B cell (primary cell): ENCODE measurements at regions not wholly inside any gene's neighbourhood (a gene's known extent, or its start where the extent isn't known, plus 50 kb on each side); places are given as distances from the start of the nearest gene placed in this dataset.
"Not testable (repeated sequence)": the region's sequence is repeated elsewhere in the genome, so short reads cannot be mapped to it uniquely, and the experiment has no call there.

Source experiments
- ATAC-seq: fragments of 200-7000 bp; cut with Tn5 transposase; one replicate; pipeline ENCODE4 v1.10.0; 2021; ENCODE audit warnings: low read depth, mild to moderate bottlenecking, moderate number of reproducible peaks, moderate library complexity
- CTCF ChIA-PET: fragments of 350-600 bp; sonication (Branson Sonifier 250); formaldehyde crosslinking; loops from one replicate; lab custom pipeline; 2021; ENCODE audit warnings: antibody characterized with exemption, inconsistent platforms; lab: Charles Lee
- POLR2A ChIA-PET: fragments of 350-600 bp; sonication (Branson Sonifier 250); formaldehyde crosslinking; loops from one replicate; lab custom pipeline; 2021; ENCODE audit warnings: antibody characterized with exemption; lab: Charles Lee
- DNase-seq: peaks from one replicate; pipeline ENCODE4 v3.0.0; 2013
- H2AFZ ChIP-seq: 2 replicates; pipeline ENCODE4 v1.6.1; 2012; ENCODE audit warnings: mild to moderate bottlenecking, low read depth, low read length; ENCODE audit not compliant: insufficient read depth, poor library complexity, severe bottlenecking
- H3K27ac ChIP-seq, 2 donors: 1 replicate in 1 of 2; 2 replicates in 1 of 2; pipeline ENCODE4 v1.5.1; 2012 to 2013; ENCODE audit warnings: low read length in 2 of 2, mild to moderate bottlenecking in 2 of 2, moderate library complexity in 1 of 2
- H3K27me3 ChIP-seq, 4 experiments: fragments of 200-600 bp in 1 of 4; sonication (generic) in 1 of 4; replicated peaks in 1 of 4; 1 replicate in 2 of 4; 2 replicates in 2 of 4; pipeline versions ENCODE4 v1.6.1 to v1.7.0; 2013 to 2016; ENCODE audit warnings: low read length in 3 of 4, mild to moderate bottlenecking in 2 of 4, mixed read lengths in 1 of 4, moderate library complexity in 1 of 4; ENCODE audit not compliant: insufficient read depth in 4 of 4, control insufficient read depth in 3 of 4; ENCODE audit errors: control extremely low read depth in 1 of 4
- H3K36me3 ChIP-seq, 2 experiments: replicated peaks in 1 of 2; 1 replicate in 1 of 2; 2 replicates in 1 of 2; pipeline versions ENCODE4 v1.6.1 to v1.7.1; 2013; ENCODE audit warnings: low read length in 1 of 2; ENCODE audit not compliant: insufficient read depth in 2 of 2, control insufficient read depth in 1 of 2; ENCODE audit errors: control extremely low read depth in 1 of 2, extremely low read depth in 1 of 2
- H3K4me1 ChIP-seq, 2 donors: fragments of 200-600 bp in 1 of 2; sonication (generic) in 1 of 2; 1 replicate in 1 of 2; 2 replicates in 1 of 2; pipeline versions ENCODE4 v1.5.1 to v1.6.1; 2013 to 2017; ENCODE audit warnings: low read length in 2 of 2; ENCODE audit not compliant: control insufficient read depth in 2 of 2, insufficient read depth in 2 of 2
- H3K4me2 ChIP-seq: replicated peaks from 2 replicates; pipeline ENCODE3; 2012; ENCODE audit warnings: mild to moderate bottlenecking, low read depth, low read length; ENCODE audit not compliant: poor library complexity, severe bottlenecking
- H3K4me3 ChIP-seq, 5 experiments: fragments of 200-600 bp in 1 of 5; sonication (generic) in 1 of 5; 1 replicate in 3 of 5; 2 replicates in 2 of 5; pipeline versions ENCODE4 v1.5.1 to v1.7.0; 2011 to 2016; ENCODE audit warnings: low read length in 4 of 5, mild to moderate bottlenecking in 4 of 5, low read depth in 2 of 5, control low read depth in 1 of 5, moderate library complexity in 1 of 5; ENCODE audit not compliant: insufficient read depth in 1 of 5; ENCODE audit errors: control extremely low read depth in 1 of 5, extremely low read depth in 1 of 5
- H3K79me2 ChIP-seq: fragments of 200-600 bp; sonication (generic); one replicate; pipeline ENCODE4 v1.6.0; 2016; ENCODE audit warnings: low read length; ENCODE audit not compliant: control insufficient read depth, insufficient read depth
- H3K9ac ChIP-seq: fragments of 200-600 bp; sonication (generic); 2 replicates; pipeline ENCODE4 v1.6.1; 2017; ENCODE audit warnings: mild to moderate bottlenecking, low read length, moderate library complexity
- H3K9me3 ChIP-seq, 3 donors: one replicate each; pipeline versions ENCODE4 v1.6.1 to v1.7.1; 2013; ENCODE audit warnings: low read length in 2 of 3; ENCODE audit not compliant: control insufficient read depth in 2 of 3, insufficient read depth in 1 of 3; ENCODE audit errors: control extremely low read depth in 1 of 3
- H4K20me1 ChIP-seq: 2 replicates; pipeline ENCODE4 v1.6.0; 2012; ENCODE audit warnings: mild to moderate bottlenecking, low read length; ENCODE audit not compliant: insufficient read depth, control insufficient read depth, poor library complexity, severe bottlenecking
- H3K27ac Mint-ChIP-seq: one replicate; pipeline ENCODE4 v1.8.0; 2021; ENCODE audit warnings: mixed read lengths
- H3K27me3 Mint-ChIP-seq: one replicate; pipeline ENCODE4 v1.8.0; 2021; ENCODE audit warnings: mixed read lengths
- H3K4me1 Mint-ChIP-seq: one replicate; pipeline ENCODE4 v1.8.0; 2021; ENCODE audit warnings: mixed read lengths
- H3K4me3 Mint-ChIP-seq: one replicate; pipeline ENCODE4 v1.8.0; 2021; ENCODE audit warnings: mixed read lengths
- H3K9me3 Mint-ChIP-seq: one replicate; pipeline ENCODE4 v1.8.0; 2022; ENCODE audit warnings: mixed read lengths; ENCODE audit not compliant: insufficient read depth
- EZH2 ChIP-seq: IDR thresholded peaks from 2 replicates; pipeline ENCODE4 v1.6.1; 2012; ENCODE audit warnings: borderline replicate concordance, low read depth, mild to moderate bottlenecking, moderate library complexity, low read length; ENCODE audit not compliant: insufficient read depth, poor library complexity, severe bottlenecking
- WGBS: methylation state at CpG from one replicate; pipeline ENCODE4 v1.1.5; 2013; ENCODE audit warnings: missing lambda C conversion rate; ENCODE audit not compliant: insufficient coverage; 5-methylcytosine and 5-hydroxymethylcytosine counted together
- intact Hi-C: fragments of 100-400 bp; cut with micrococcal nuclease; formaldehyde crosslinking; loops from one replicate; pipeline ENCODE4 v1.10.0; 2022
- TF ChIP-seq, protein P1 (sequence below): fragments of 200-600 bp; IDR thresholded peaks from one replicate; pipeline ENCODE4 v1.8.0; 2022; ENCODE audit warnings: antibody characterized with exemption, mild to moderate bottlenecking

DNA sequence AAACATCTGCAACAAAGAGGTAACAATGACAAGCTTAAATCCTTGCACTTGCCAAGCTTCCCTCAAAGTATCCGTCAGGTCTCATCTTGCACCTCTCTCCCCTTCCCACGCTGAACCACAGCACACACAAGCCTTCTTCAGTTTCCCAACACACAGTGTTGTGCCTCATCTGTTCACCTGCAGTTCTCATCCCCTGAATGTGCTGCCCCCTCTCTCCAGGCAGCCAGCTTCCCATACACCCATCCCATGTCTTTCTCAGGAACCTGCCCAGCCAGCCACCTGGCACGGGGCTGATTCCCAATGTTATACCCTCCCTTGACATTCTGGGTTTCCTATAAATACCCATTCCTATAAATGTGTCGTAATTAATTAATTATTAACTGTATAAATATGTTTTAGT, 314.8 kb downstream of the PRELID2 start:
- no peak overlapping the region for H3K27ac ChIP-seq
- peaks cover 0 to 8% (median 0%) of the 10 kb centered on the region in 3 donors for H3K9me3 ChIP-seq
- H3K4me3 ChIP-seq: no peak overlapping the region
- ATAC-seq: no peak
- H3K4me1 ChIP-seq: no peaks in the 10 kb centered on the region
- ChIA-PET CTCF (no interaction called here), POLR2A (no interaction called here)
- peaks cover 4% of the 10 kb centered on the region for H3K9me3 Mint-ChIP-seq
- no peak overlapping the region for H3K9ac ChIP-seq
- no peaks in the 10 kb centered on the region for H3K36me3 ChIP-seq
- H2AFZ ChIP-seq: no peak overlapping the region
- DNase-seq: no peak
- intact Hi-C loops: no loop called here
- H3K4me2 ChIP-seq: no peak overlapping the region
- no peaks in the 10 kb centered on the region for H3K4me1 Mint-ChIP-seq
- no peak overlapping the region for H3K27ac Mint-ChIP-seq
- 92% methylated on average over 2 of the region's 4 CpGs for WGBS
- no peaks in the 10 kb centered on the region for H3K27me3 Mint-ChIP-seq
- no peaks in the 10 kb centered on the region for H3K27me3 ChIP-seq
- TF ChIP-seq, protein P1, sequence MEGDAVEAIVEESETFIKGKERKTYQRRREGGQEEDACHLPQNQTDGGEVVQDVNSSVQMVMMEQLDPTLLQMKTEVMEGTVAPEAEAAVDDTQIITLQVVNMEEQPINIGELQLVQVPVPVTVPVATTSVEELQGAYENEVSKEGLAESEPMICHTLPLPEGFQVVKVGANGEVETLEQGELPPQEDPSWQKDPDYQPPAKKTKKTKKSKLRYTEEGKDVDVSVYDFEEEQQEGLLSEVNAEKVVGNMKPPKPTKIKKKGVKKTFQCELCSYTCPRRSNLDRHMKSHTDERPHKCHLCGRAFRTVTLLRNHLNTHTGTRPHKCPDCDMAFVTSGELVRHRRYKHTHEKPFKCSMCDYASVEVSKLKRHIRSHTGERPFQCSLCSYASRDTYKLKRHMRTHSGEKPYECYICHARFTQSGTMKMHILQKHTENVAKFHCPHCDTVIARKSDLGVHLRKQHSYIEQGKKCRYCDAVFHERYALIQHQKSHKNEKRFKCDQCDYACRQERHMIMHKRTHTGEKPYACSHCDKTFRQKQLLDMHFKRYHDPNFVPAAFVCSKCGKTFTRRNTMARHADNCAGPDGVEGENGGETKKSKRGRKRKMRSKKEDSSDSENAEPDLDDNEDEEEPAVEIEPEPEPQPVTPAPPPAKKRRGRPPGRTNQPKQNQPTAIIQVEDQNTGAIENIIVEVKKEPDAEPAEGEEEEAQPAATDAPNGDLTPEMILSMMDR: no peak
- no peak for TF ChIP-seq EZH2
- H3K79me2 ChIP-seq: no peaks in the 10 kb centered on the region
- H4K20me1 ChIP-seq: no peaks in the 10 kb centered on the region
- no peak overlapping the region for H3K4me3 Mint-ChIP-seq

DNA sequence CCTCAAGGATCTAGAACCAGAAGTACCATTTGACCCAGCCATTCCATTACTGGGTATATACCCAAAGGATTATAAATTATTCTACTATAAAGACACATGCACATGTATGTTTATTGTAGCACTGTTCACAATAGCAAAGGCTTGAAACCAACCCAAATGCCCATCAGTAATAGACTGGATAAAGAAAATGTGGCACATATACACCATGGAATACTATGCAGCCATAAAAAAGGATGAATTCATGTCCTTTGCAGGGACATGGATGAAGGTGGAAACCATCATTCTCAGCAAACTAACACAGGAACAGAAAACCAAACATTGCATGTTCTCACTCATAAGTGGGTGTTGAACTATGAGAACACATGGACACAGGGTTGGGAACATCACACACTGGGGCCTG, 317.6 kb downstream of the PRELID2 start:
- H3K4me3 Mint-ChIP-seq, H3K9me3 Mint-ChIP-seq, DNase-seq, H3K27ac Mint-ChIP-seq, intact Hi-C loops, H3K4me1 ChIP-seq, H2AFZ ChIP-seq, ATAC-seq, H4K20me1 ChIP-seq, H3K36me3 ChIP-seq, POLR2A ChIA-PET, CTCF ChIA-PET, H3K9ac ChIP-seq, H3K27me3 Mint-ChIP-seq, H3K79me2 ChIP-seq, H3K4me2 ChIP-seq, H3K4me3 ChIP-seq, H3K9me3 ChIP-seq, H3K27me3 ChIP-seq, H3K27ac ChIP-seq, H3K4me1 Mint-ChIP-seq: not testable (repeated sequence)
